GM19452 (cell line): ENCODE measurements at regions not wholly inside any gene's neighbourhood (a gene's known extent, or its start where the extent isn't known, plus 50 kb on each side); places are given as distances from the start of the nearest gene placed in this dataset.
"Not testable (repeated sequence)": the region's sequence is repeated elsewhere in the genome, so short reads cannot be mapped to it uniquely, and the experiment has no call there.

Experiments
- ATAC-seq: cut with Tn5 transposase; IDR thresholded peaks from one replicate; pipeline ENCODE4 v1.9.1; 2021; ENCODE audit not compliant: unreplicated experiment

DNA sequence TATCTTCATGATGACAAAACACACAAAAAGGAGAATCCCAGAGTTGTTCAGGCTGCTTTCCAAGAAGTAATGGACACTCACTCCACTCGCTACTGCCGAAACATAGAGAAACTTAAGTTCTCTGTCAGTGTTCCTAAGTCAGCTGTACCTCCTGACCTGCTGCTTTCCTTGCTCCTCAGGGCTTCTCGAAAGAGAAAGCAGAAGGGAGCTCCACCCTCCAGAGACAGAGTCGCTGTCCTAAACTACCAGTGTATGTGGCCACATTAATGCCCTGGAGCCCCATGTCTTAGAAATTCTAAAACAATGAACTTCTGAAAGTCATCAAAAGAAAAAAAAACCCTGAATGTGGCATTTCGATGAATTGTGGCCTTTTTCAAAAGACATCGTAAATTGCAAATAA, 390.8 kb upstream of the MON1B start:
- ATAC-seq: no peak

DNA sequence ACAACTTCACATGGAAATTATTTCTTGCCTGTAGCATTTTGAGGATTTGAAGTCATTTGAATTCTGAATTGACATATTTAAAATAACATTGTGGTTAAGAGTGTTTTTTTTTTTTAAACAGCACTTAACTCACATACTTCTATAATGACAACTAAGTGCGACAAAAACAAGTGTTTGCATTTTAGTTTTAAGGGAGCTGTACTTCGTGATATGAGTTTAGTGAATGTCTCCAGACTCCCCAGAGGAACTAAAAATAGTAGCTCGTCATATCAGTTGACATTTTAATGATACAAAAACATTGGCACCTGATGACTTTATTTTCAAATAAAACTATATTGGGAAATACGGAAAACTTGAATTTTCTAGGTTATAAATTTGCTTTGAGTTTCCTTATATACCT, 389.6 kb upstream of the MON1B start:
- no peak for ATAC-seq

DNA sequence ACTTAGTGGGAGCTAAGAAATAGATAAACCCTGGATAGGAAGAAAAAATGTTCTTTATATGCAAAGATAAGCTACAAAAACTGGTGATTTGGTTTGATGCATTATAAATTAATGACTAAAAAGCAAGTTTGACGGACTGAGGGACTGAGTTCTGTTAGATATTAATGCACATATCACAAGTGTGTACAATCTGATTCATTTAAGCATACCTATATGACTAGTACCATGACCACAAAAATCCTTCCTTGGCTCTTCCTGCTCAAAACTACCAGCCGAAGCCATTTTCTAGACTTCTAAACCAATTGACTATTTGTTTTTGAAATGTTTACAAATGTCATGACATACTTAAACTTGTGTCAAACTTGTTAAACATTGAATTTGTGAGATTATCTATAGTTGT, 374.5 kb upstream of the MON1B start:
- no peak for ATAC-seq

DNA sequence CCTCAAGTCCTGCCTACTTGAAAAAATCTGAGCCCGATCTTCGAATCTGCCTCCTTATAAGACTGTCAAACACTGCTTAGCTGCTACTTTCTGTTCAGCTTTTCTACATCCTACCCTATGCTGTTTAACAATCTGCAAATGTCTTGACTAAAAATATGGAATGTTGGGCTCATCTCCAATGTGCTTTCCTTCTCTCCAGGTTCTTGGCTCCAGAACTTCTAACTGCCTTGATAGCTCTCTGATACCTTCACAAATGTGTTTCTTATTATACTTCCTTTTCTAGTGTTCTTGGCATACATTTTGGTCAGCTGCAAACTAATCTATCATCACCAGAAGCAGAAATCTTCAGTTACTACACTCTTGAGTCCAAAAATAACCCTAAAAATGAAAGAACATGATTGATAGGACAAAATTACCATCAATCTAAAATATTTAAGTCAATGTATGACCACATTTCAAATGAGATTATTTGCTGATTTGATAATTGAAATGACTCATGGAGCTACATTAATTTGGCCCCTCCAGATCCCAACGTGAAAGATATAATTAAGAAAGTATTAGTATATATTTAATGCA, 372.3 kb upstream of the MON1B start:
- no peak for ATAC-seq

DNA sequence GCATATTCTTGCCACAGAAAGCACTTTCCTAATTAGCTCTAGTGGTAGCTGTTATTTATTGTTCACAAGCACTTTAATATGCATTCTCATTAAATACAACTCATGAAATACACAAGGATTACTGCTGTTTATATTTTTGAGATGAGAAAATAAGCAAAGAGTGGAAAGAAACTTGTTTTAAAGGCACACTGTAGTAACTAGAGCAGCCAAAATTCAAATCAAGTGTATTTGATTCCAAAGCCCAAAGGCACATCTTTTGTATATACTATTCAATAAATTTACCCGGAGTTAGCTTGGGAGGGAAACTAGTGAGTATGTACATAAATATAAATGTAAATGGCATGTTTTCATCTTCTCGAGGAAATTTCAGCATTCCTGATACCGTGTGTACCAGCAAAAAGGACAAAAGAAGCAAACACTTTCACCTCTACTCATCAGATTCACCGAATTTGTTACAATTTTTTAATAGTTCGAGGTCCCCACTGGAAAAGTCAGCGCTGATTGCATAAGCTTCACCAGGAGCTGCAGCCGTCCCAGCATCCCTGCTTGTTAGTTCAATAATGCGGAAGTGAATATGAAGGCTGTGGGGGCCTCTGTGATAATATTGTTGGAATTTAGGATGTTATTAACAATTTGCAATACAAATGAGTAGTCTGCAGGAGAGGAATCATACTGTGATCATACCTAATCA, 371.6 kb upstream of the MON1B start:
- ATAC-seq: no peak

DNA sequence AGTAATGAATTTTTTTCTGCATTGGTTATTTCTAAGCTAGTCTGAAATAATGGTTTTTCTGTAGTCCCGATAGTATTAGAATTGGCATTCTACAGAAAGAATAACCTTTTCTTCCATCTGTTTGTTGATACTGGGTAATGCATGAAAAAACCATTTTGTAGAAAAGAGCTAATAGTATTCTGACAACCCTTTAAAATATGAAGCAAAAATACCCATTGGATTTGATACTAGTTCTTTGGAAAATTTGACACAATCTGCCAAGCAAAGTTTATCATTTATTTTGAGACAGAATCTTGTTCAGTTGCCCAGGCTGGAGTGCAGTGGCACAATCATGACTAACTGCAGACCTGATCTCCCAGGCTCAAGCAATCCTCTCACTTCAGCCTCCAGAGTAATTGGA, 366.8 kb upstream of the MON1B start:
- no peak for ATAC-seq

DNA sequence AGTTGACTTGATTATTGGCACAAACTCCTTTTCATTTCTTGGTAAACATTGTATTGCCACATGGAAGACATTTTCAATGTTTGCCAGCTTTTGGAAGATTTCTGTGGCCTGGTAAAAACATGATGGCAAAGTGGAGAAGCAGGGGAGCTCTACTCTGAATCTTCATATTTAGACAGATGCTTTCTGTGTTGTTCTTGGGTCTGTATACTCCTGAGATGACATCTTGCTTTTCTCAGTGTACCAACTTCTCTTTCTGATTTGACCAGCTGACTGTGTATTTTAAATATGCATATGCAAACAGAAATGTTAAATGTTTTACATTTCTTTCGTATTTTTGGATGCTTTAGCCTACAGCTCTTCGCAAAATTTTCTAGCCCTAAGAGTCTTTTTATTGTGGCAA, 366.2 kb upstream of the MON1B start:
- ATAC-seq: no peak

DNA sequence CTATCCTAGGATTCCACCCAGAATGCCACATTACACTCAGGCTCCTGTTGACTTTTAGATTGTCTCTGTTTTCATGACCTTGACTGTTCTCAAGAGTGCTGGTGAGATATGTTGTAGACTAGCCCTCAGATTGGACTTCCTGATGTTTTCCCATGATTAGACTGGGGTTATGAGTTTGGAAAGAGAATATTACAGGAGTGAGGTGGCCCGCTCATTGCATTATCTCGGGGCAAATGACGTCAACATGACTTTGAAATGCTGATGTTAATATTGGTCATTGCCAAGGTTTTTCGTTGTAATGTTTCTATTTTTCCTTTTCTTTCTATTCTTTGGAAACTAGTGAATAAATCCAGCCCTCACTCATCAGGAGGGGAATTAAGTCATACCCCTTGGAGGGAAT, 355.7 kb upstream of the MON1B start:
- no peak for ATAC-seq

DNA sequence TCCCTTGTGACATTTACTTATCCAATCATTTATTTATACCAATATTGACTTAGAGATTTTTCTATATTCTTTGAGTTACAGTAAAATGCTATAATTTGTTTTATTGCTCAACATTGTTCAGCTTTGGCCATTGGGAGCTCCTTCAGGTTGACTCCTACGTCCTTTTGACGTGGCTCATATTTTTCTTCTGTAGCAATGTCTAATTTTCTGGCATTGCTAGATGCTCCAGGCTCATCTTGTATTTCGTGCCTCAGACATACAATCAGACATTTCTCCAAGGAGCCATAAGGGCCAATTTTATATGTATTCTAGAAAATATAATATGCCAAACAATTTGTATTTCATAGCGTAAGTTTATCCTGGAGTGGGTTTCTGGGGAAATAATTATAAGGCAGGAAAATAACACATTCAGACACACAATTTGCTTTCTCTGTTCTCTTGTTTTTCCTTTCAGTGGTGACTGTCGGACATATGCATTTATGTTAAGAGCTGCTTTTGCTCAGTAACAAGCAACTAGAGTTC, 355.1 kb upstream of the MON1B start:
- ATAC-seq: no peak

DNA sequence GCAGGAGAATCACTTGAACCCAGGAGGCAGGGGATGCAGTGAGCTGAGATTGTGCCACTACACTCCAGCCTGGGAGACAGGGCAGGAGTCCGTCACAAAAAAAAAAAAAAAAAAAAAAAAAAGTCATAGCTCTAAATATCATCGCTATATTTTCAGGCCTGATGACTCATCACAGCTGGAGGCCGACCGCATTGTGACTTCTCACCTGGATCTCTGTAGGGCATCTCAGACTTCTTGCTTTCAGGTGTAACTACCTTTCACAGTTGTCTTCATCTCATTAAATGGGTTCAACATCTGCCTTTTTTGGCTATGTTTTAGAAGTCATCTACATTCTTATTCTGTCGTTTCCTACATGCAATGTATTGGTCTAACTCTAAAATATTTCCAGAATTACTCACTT, 353.1 kb upstream of the MON1B start:
- no peak for ATAC-seq

DNA sequence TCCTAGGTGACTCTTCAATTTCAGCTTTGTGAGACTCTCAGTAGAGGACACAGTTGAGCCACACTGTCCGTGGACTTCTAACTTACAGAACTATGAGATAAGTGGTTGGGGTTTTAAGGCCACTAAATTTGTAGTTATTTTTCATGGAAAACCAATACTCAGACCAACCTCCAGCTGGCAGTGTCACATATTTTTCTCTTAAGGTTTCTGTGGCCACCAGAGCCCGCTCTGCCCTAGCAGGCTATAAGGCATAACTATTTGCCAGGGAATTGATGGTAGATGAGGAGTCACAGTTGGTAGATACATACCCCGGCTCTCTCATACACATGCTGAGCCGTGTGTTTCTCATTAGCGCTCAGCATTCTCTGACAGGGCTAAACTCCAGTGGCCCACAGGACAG, 336.8 kb upstream of the MON1B start:
- ATAC-seq: no peak

DNA sequence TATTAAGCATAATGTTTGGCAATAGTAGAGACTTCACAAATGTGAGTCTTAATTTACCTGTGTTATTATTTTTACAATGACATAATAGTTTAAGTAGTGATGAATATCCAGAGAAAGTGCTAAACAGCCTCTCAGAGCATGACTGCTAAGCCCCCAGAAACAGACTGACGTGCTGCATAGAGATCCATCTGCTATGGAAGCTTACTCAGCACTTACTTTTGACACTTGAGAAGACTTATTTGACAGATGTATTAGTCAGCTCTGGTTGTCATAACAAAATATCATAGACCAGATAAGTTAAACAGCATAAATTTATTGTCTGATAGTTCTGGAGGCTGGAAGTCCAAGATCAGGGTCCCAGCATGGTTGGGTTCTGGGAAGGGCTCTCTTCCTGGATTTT, 334.9 kb upstream of the MON1B start:
- no peak for ATAC-seq

DNA sequence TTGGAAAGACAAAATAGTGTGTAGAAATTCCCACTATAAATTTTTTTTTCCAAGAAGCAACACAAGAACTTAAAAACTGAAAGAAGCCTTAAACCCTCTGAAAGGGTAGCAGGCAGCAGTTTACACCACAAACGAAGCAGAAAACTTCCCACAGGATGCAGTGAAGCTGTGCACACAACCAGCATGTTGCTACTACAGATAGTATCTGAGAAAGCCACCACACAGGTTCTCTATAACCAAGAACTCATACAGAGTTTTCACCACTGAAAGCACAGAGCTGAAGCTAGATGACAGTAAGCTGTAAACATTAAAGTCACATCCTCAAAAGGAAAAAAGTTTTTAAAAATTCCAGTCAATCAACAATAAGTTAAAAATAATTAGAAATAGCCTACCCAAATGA, 333.6 kb upstream of the MON1B start:
- no peak for ATAC-seq

DNA sequence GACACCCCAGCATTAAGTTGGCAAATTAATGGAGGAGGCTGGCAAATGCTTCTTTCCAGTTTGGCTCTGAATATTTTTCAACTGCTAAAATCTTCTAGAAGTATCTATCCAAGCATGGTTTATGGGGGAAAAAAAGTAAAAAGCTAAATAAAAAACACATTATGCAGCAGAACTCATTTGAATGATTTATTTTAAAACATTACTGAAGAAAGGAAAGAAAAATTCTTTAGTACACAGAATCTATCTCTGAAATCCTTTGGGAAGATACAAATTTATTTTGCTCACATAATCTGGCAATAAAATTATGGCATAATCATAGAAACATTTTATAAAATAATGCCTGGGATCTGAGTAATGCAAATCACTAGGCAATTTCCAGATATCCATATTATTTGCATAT, 328.1 kb upstream of the MON1B start:
- ATAC-seq: no peak

DNA sequence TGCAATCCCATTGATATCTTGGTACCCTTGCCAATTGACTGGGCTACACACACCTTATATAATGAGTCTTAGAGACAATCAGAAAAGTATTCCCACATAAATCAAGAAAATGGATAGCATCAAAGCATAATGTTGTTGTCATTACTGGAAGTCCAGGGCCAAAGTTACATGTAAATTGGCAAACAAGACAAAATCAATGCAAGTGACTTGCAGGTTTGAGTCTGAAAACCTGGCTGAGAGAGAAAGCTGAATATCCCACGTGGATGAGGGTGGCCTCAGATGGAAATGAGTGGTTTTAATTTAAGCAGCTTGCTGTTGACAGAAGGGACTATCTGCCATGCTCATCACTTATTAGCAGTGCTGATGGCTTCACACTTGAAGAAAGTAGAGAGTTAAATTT, 324.0 kb upstream of the MON1B start:
- ATAC-seq: no peak

DNA sequence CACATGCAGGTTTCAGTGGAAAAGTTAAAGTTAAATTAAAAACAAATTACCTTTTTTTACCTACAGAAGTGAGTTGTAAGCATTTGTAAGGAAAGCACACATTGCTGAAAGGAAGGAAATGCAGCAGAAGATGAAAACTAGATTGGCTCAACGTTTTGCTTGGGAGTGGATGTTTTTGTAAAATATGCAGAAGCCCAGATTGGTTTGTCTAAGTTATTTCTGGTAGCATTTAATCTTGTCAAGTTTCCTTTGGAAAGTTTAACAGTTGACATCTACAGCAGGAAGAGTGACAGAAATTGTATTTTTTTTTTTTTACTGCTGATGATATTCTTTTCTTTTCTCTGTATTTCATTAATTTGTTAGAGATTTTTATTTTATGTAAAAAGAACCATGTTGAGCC, 315.1 kb upstream of the MON1B start:
- ATAC-seq: no peak

DNA sequence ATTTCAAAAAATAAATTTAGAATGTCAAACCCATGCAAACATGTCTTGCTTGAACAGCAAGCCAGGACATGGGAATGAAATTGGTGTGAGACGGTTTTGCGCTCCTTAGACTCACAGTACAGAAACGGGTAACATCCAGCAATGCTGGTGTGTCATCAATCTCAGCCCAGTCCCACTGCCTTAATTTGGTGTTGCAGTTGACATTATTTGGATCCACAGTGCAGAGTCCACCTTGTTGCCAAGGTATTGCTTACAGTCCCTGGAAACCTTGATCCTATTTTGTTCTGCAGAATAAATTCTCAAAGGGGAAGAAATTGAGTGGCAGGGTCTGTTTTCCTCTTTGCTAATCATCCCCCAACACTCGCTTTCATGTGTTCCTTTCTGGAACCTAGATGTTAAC, 311.6 kb upstream of the MON1B start:
- ATAC-seq: no peak

DNA sequence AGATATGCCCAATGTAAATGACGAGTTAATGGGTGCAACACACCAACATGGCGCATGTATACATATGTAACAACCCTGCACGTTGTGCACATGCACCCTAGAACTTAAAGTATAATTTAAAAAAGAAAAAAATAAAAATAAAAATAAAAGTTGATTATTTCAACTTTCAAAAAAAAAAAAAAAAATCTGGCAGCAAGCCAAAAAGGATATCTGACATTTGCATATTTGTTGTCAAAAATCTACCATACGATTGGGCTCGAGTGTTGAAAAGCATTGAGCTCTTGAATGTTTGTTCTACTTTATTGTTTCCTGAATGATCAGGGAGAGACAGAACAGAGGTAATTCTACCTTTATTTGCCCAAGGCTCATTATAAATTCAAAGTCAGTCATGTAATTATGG, 310.5 kb upstream of the MON1B start:
- ATAC-seq: not testable (repeated sequence)

DNA sequence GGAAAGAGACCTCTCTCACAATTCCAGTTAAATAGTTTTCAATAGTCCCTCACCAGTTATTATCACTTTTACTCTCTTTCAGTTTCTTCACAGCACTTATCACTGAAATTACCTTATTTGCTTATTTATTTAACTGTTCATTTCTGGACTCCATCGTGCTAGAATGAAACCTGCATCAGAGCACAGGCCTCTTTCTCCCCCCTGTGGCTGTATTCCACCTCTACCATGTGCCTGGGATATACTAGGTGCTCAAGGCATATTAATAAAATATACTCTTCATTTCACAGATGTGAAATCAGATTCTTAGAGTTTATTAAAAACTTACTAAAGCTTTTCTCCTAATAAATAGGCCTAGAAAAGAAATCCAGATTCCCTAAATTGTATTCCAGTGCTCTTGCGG, 308.9 kb upstream of the MON1B start:
- no peak for ATAC-seq

DNA sequence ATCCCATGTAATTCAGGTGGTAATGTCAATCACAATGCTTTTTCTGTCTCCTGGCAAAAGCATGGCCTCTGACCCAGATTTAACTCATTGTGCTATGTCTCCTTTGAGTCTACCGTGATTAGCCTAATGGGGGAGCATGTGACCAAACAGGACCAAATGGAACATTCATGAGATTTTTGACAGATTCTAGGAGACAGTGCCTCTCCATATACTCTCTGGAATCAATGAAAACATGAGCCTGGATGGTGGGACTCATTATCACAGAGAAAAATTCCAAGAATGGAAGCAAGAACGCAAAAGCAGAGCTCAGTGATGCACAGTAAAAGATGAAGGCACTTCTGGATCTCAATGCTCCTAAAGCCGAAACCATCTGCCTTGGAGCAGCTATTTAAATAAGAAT, 307.9 kb upstream of the MON1B start:
- ATAC-seq: no peak

DNA sequence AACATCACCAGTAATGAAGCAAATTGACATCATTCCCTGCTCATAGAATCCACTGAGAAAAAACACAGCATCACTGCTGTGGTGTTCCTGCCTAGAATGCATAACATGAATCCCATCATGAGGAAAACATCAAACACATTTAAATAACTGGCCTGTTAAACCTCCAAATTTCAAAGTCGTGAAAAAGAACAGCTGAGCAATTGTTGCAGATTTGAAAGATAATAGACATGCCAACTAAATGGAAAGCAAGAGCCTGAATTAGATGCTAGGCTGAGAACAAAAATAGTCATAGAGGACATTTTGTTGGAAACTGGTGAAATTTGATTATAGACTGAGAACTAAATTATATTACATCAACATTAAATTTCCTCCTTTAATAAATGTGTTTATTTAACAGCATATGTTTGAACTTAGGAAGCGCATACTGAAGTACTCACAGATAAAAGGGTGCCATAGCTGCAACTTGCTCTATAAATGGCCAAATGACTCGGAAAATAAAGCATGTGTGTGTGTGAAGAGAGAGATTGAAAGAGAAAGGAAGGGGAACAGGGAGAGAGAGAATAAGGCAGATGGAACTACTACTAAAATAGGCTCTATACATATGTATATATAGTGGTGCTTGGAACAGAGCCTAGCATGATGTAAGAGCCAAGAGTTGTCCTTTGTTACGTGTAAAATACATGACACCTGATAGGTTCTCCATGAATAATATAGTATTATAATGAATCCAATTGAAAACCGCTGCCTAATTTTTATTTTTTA, 305.0 kb upstream of the MON1B start:
- ATAC-seq: no peak

DNA sequence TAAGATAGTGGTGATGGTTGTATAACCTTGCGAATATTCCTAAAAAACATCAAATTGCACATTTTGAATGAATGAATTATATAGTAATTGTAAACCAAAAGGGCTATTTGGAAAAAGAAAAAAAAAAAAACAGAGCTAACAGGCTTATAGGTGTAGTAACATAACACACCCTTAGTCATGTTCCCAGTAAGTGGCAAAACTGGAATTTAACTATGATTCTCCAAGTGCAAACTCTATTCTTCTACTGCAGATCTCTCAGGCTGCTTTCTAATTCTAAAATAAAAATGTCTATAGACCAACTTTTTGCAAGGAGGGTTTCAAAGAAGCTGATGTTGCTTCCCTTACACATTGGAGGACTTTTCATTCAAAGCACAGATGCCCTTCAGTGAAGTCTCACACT, 293.2 kb upstream of the MON1B start:
- ATAC-seq: no peak
